SH-SY5Y (cell line): ENCODE measurements at regions not wholly inside any gene's neighbourhood (a gene's known extent, or its start where the extent isn't known, plus 50 kb on each side); places are given as distances from the start of the nearest gene placed in this dataset.

Experiments used
- GATA2 ChIP-seq: IDR thresholded peaks from 2 replicates; pipeline ENCODE4 v1.6.1; 2011; ENCODE audit warnings: mild to moderate bottlenecking, low read depth, low read length
- GATA3 ChIP-seq: IDR thresholded peaks from 2 replicates; pipeline ENCODE4 v1.6.1; 2011; ENCODE audit warnings: low read depth, mild to moderate bottlenecking, low read length, moderate library complexity

DNA sequence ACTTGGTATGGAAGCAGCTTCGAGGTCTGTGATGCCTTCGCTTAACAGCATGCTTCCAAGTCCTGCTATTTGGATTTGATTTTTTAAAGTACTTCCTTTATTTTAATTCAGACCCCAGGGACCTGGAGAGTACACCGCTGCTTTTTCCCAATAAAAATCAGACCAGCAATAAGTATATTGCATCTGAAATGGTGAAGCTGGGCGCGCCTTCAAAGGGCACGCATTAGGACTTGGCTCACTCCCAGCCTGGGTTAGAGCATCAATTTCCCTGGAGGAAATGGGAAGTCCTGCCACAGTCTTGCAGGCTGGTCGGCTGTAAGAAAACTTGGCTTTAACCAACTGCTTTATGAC, 325.1 kb downstream of the RRAGC start:
- TF ChIP-seq GATA2 (no peak), GATA3 (no peak)
